ENCODE measurements at regions not wholly inside any gene's neighbourhood (a gene's known extent, or its start where the extent isn't known, plus 50 kb on each side); places are given as distances from the start of the nearest gene placed in this dataset.
"Not testable (repeated sequence)": the region's sequence is repeated elsewhere in the genome, so short reads cannot be mapped to it uniquely, and the experiment has no call there.

DNA sequence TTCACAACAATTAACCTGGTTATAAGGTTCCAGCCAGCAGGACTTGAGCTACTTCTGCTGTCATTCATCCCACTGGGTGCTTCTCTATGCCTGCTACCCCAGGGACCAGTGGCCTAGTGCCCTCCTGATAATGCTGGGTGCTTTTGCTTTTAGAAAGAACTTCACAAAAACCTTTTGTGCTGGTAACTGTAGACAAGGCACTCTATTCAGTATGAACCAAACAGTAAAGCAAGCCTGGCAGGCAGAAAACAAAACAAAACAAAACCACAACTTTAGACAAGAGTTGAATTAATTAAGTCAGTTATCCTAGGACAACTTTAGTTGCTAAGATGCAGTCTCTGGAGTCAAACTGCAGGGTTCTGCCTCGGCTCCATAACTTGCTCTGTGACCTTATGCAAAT is 61.9 kb upstream of the ADGRL2 start:
- DNase-seq = no peak

DNA sequence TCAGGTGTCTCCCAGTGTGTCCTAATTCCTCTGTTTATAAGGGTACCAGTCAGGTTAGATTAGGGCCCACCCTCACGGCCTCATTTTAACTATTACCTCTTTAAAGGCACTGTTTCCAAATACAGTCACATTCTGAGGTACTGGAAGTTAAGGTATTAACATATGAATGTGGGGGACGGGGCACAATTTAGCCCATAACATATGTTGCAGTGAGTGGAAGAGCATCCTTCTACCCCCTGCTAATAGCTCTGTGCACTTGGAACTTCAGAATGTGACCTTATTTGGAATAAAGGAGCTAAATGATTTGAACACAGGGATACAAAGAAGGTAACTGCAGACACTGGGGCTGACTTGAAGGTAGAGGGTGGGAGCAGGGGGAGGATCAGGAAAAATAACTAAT is 67.3 kb upstream of the ADGRL2 start:
- DNase-seq = no peak

- DNase-seq = no peak
These were observed 68.7 kb upstream of the ADGRL2 start for GRCh38 chr1:81731989-81732388.

- no peak for DNase-seq
These were observed 69.9 kb upstream of the ADGRL2 start for GRCh38 chr1:81730881-81731280.

DNA sequence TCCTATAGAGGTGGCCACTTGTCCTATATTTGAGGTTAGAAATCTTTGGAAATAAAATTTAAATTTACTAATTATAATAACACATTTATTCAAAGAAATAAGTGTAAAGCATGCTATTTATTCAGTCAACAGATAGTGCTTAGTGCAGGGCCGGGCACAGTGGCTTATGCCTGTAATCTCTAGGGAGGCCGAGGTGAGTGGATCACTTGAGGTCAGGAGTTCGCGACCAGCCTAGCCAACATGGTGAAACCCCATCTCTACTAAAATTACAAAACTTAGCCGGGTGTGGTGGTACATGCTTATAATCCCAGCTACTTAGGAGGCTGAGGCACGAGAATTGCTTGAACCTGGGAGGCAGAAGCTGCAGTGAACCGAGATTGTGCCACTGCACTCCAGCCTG is 70.4 kb upstream of the ADGRL2 start:
- DNase-seq = not testable (repeated sequence)

DNA sequence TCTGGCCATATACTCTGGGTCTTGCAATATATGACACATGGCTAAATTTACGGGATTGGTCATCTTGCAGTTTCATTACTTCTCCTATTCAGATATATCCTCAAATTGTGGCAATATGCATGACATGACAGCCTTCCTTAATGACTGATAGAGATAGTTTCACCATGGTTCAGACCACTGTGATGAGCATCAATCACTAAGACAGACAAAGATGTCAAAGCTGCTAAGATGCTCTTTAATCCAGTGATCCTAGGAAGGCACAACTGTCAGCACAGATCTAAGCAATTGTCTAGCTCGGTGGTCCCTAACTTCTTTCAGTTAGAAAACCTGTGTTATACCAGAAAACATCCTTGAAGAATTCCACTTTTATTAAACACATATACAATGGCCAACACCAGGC is 70.9 kb upstream of the ADGRL2 start:
- no peak for DNase-seq

DNA sequence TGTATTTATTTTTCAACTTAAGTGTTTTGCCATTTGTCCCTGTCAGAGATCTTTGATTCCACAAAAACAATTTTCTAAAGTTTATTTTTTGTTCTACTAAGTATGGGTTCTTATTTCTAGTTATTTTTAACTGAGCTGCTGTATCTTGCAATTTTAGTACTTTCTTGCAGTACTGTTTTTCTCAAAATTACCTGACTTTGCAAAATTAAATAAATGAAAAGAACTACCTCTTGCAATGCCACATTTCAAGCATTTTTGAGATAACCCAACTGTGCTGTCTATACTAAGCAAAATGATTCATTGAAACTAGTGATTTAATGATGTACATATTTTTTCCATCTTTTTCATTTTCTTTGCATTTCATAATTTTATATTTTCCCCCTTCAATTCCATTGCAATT is 71.5 kb upstream of the ADGRL2 start:
- no peak for DNase-seq

DNA sequence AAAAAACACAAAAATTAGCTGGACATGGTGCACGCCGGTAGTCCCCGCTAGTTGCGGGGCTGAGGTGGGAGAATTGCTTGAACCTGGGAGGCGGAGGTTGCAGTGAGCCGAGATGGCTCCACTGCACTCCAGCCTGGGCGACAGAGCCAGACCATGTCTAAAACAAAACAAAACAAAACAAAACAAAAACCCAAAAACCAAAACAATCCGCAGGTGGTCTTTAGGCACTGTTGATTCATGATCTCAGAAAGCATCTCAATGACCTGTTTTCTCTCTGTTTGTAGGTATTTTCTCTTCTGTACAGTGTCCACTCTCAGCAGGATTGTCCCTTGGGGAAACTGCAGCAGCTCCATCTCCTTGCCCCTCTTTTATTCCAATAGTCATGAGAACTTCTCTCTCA is 74.9 kb upstream of the ADGRL2 start:
- no peak for DNase-seq

GRCh38 chr1:81722631-81723328 is 78.0 kb upstream of the ADGRL2 start:
- not testable (repeated sequence) for DNase-seq

DNA sequence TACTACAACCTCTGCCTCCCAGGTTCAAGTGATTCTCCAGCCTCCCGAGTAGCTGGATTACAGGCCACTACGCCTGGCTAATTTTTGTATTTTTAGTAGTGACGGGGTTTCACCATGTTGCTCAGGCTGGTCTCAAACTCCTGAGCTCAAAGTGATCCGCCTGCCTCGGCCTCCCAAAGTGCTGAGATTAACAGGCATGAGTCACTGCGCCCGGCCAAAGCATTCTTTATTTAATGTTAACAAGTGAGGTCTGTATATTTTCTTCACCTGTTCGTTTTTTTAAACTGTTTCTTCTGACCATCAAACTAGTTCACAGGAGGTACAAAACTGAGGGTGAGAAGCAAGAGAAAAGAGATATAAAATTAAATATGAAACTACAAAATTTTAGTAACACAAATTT is 80.5 kb upstream of the ADGRL2 start:
- not testable (repeated sequence) for DNase-seq

- no peak for DNase-seq
These were observed 83.5 kb upstream of the ADGRL2 start for GRCh38 chr1:81717230-81717629.

GRCh38 chr1:81715391-81715790 is 85.3 kb upstream of the ADGRL2 start:
- DNase-seq = no peak

GRCh38 chr1:81714636-81715035 is 86.1 kb upstream of the ADGRL2 start:
- DNase-seq = no peak

GRCh38 chr1:81712425-81712824 is 88.3 kb upstream of the ADGRL2 start:
- DNase-seq = no peak

- no peak for DNase-seq
These were observed 89.9 kb upstream of the ADGRL2 start for GRCh38 chr1:81710857-81711256.

GRCh38 chr1:81708250-81708649 is 92.5 kb upstream of the ADGRL2 start:
- no peak for DNase-seq

DNA sequence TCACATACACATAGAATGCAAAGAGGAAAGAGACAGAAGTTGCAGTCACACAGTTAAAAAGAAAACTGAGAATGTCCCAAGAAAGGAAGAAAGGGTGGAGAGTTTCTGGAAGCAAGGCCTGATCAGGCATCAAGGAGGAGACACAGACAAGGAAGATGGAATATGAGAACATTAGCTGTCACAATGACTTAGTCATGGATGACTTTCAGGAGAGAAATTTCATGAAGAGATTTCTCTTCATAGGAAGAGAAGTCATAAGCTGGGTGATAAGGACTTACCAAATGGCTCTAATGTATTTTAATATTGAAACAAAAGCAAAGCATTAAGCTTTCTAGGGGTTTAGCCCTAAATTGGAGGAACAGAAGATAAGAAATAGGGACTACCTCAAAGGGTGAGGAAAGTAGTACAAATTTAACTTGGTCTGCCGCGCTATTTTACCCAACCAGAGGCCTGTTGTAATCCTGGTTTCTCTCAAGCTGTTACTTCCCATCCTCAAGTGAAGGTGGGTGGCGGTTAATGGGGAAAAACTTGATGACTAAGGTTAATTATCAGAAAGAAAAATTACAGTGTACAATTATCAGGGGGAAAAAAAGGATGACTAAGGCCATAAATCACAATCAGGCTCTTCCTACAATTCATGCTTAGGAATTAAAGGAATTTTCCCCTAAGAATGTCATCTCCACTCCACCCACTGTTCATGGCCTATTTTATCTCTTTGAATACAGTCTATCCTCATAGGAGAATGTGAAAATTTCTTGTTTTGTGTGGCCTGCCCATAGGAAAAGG is 93.9 kb upstream of the ADGRL2 start:
- no peak for DNase-seq

- no peak for DNase-seq
These were observed 96.8 kb upstream of the ADGRL2 start for GRCh38 chr1:81703756-81704463.

DNA sequence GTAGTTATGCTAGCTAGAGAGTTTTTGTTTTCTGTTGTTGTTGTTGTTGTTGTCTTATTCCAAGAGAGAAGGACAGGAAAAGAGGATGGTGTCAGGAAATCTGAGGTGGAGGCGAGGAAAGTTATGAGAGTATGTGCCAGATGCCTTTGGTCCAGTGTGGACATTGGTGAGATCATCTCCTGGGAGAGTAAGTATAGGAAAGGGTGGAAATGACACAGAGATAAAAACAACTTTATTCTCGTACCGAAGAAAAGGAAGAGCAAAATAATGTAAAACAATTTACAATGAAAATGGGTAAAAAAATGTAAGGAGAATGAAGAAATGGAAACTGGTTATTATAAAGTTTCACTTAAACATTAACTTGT is 97.4 kb upstream of the ADGRL2 start:
- DNase-seq = no peak

DNA sequence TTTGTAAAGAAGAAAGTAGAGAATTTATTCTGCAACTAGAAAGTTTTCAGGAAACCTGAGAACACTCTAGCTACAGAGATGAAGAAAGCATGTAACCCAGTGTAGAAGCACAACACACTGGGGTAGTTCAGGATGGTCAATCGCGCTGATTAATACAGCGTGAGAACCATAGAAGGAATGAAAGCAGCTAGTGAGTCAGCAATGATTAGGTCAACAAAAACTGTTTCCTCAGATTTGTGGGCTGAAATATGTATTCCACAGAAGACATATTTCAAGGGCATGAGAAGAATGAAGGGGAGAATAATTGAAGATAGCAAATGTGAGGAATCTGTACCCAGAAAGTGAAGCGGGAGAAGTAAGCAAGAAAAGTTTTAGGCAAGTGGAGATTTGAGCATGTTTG is 97.8 kb upstream of the ADGRL2 start:
- DNase-seq = no peak

DNA sequence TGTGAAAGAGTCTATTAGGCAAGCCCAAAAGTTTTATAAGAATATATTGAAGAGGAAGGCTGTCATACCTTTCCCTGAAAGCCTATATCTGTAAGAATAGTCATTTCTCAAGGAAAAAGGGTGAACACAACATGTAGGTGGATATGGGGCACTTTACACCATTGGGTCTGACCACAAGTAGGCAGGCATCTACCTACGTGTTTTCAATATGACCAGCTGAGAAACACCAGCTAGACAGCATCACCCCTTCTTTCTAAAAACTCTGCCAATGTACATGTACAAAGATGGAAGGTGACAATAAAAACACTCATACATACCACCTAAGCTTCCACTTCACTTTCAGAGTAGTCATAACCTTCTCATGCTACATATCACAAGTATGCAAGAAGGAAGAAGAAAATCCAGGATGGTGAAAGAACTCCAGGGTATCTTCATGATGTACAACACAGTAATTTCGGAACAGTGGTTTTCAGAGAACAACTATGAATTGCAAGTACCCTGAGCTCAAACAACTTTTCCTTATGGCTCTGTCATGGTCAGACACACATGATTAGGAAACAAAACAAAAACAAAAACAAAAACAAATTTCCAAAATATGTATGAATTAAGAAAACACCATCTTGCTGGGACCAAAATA is 98.5 kb upstream of the ADGRL2 start:
- DNase-seq = no peak

- no peak for DNase-seq
These were observed 99.8 kb upstream of the ADGRL2 start for GRCh38 chr1:81700728-81701470.

- no peak for DNase-seq
These were observed 101.5 kb upstream of the ADGRL2 start for GRCh38 chr1:81699234-81699633.
